ENCODE measurements at regions not wholly inside any gene's neighbourhood (a gene's known extent, or its start where the extent isn't known, plus 50 kb on each side); places are given as distances from the start of the nearest gene placed in this dataset.

- DNase-seq (ENCODE audit: low spot score) (no peak), ATAC-seq (no peak), FAIRE-seq (no peak)
- Histone ChIP-seq H3K4me2 (ENCODE audit: low read depth, low read length) (no peak overlapping the region), H3K9ac (ENCODE audit: insufficient read depth, low read depth, low read length) (no peak overlapping the region), H3K36me3 (replicated peaks in 1 of 2; ENCODE audit: control insufficient read depth in 1 of 2, insufficient read depth in 2 of 2, low read length in 2 of 2) (no peaks in the 10 kb centered on the region), H3K79me2 (ENCODE audit: insufficient read depth, low read length) (no peaks in the 10 kb centered on the region), H3K4me3 (replicated peaks in 1 of 3; ENCODE audit: insufficient read depth in 1 of 3, low read depth in 2 of 3, low read length in 3 of 3) (no peak overlapping the region), H3K27me3 (ENCODE audit: control insufficient read depth in 1 of 2, insufficient read depth in 2 of 2, low read length in 2 of 2) (no peaks in the 10 kb centered on the region), H4K20me1 (ENCODE audit: insufficient read depth, low read length) (no peaks in the 10 kb centered on the region), H2AFZ (ENCODE audit: low read length) (no peak overlapping the region), H3K9me3 (ENCODE audit: low read length) (no peaks in the 10 kb centered on the region), H3K27ac (ENCODE audit: extremely low read length, insufficient read depth, low read length) (no peak overlapping the region), H3K4me1 (ENCODE audit: insufficient read depth, low read length) (no peaks in the 10 kb centered on the region)
- in situ Hi-C loops (cut with HindIII; ENCODE audit: extremely low pct_ligation_motif_present, low pct_unique_long_range_greater_than_20kb): no loop called here
- ChIA-PET CTCF (ENCODE audit: low intra/inter-chr PET ratio, low total read pairs) (no interaction called here), POLR2A (no interaction called here)
- no TSS peak for BruUV-seq (replicated peaks)
- intact Hi-C loops (cut with micrococcal nuclease; ENCODE audit: unreplicated experiment): no loop called here
- 3% methylated on average over 1 of the region's 1 CpG for WGBS (ENCODE audit: low lambda C conversion rate)
- TF ChIP-seq, protein P1, sequence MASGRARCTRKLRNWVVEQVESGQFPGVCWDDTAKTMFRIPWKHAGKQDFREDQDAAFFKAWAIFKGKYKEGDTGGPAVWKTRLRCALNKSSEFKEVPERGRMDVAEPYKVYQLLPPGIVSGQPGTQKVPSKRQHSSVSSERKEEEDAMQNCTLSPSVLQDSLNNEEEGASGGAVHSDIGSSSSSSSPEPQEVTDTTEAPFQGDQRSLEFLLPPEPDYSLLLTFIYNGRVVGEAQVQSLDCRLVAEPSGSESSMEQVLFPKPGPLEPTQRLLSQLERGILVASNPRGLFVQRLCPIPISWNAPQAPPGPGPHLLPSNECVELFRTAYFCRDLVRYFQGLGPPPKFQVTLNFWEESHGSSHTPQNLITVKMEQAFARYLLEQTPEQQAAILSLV (CRISPR knock-in tag; IDR thresholded peaks at IDR 0.05; ENCODE audit: borderline replicate concordance): no peak
- TF ChIP-seq NCOR1 (IDR thresholded peaks at IDR 0.05; ENCODE audit: borderline replicate concordance, low read length) (no peak), KLF15 (CRISPR knock-in tag; IDR thresholded peaks at IDR 0.05; ENCODE audit: borderline replicate concordance) (no peak), HNRNPK (IDR thresholded peaks at IDR 0.05; ENCODE audit: low read depth, low read length, poor library complexity, severe bottlenecking) (peak; percentile 88), MIXL1 (CRISPR knock-in tag; IDR thresholded peaks at IDR 0.05) (no peak), NFYB (CRISPR knock-in tag; IDR thresholded peaks at IDR 0.05) (no peak)
Measured at GRCh38 chr11:11747570-11747969, 94.2 kb upstream of the USP47 start.

- POLR2A ChIA-PET: no interaction called here
- WGBS (ENCODE audit: low lambda C conversion rate): 0% methylated on average over 1 of the region's 1 CpG
Measured at GRCh38 chr11:11746449-11746848, 95.3 kb upstream of the USP47 start.

More at GRCh38 chr11:11746449-11746848, 95.3 kb upstream of the USP47 start:
- DNase-seq (ENCODE audit: low spot score) (no peak), ATAC-seq (no peak), FAIRE-seq (no peak)
- in situ Hi-C loops (cut with HindIII; ENCODE audit: extremely low pct_ligation_motif_present, low pct_unique_long_range_greater_than_20kb): no loop called here
- H3K4me1 ChIP-seq (ENCODE audit: insufficient read depth, low read length): no peaks in the 10 kb centered on the region
- H3K9me3 ChIP-seq (ENCODE audit: low read length): no peaks in the 10 kb centered on the region
- H3K9ac ChIP-seq (ENCODE audit: insufficient read depth, low read depth, low read length): no peak overlapping the region
- no peak overlapping the region for H3K4me2 ChIP-seq (ENCODE audit: low read depth, low read length)
- CTCF ChIA-PET (ENCODE audit: low intra/inter-chr PET ratio, low total read pairs): no interaction called here
- no peak overlapping the region for H3K4me3 ChIP-seq (replicated peaks in 1 of 3; ENCODE audit: insufficient read depth in 1 of 3, low read depth in 2 of 3, low read length in 3 of 3)
- TF ChIP-seq, protein P2, sequence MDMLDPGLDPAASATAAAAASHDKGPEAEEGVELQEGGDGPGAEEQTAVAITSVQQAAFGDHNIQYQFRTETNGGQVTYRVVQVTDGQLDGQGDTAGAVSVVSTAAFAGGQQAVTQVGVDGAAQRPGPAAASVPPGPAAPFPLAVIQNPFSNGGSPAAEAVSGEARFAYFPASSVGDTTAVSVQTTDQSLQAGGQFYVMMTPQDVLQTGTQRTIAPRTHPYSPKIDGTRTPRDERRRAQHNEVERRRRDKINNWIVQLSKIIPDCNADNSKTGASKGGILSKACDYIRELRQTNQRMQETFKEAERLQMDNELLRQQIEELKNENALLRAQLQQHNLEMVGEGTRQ (IDR thresholded peaks at IDR 0.05; ENCODE audit: low read depth, low read length): peak; percentile 35; the same call in 1 of the 2 replicates
- TF ChIP-seq, protein P2 (CRISPR knock-in tag; IDR thresholded peaks at IDR 0.05; ENCODE audit: borderline replicate concordance): no peak
- TF ChIP-seq TCF7 (IDR thresholded peaks at IDR 0.05; ENCODE audit: low read depth) (no peak), RAD51 (IDR thresholded peaks at IDR 0.05; ENCODE audit: borderline replicate concordance) (peak; percentile 87)
- H2AFZ ChIP-seq (ENCODE audit: low read length): no peak overlapping the region
- no peaks in the 10 kb centered on the region for H4K20me1 ChIP-seq (ENCODE audit: insufficient read depth, low read length)
- intact Hi-C loops (cut with micrococcal nuclease; ENCODE audit: unreplicated experiment): no loop called here
- BruUV-seq (replicated peaks): no TSS peak
- no peaks in the 10 kb centered on the region for H3K79me2 ChIP-seq (ENCODE audit: insufficient read depth, low read length)
- no peak overlapping the region for H3K27ac ChIP-seq (ENCODE audit: extremely low read length, insufficient read depth, low read length)
- no peaks in the 10 kb centered on the region for H3K36me3 ChIP-seq (replicated peaks in 1 of 2; ENCODE audit: control insufficient read depth in 1 of 2, insufficient read depth in 2 of 2, low read length in 2 of 2)
- peaks cover 0 to 5% of the 10 kb centered on the region in 2 experiments; a peak in 2 of 5 replicates for H3K27me3 ChIP-seq (ENCODE audit: control insufficient read depth in 1 of 2, insufficient read depth in 2 of 2, low read length in 2 of 2)
